SK-N-SH (cell line): ENCODE measurements at regions not wholly inside any gene's neighbourhood (a gene's known extent, or its start where the extent isn't known, plus 50 kb on each side); places are given as distances from the start of the nearest gene placed in this dataset.

Source experiments
- CHD2 ChIP-seq: fragments of 150-350 bp; IDR thresholded peaks from 2 replicates; pipeline ENCODE4 v1.6.1; 2018; ENCODE audit warnings: low read length; ENCODE audit not compliant: partially characterized antibody
- CTCF ChIP-seq: fragments of 200-600 bp; sonication (generic); IDR thresholded peaks from 2 replicates; pipeline ENCODE4 v1.6.1; 2017; ENCODE audit warnings: antibody characterized with exemption, mild to moderate bottlenecking, moderate library complexity
- EP300 ChIP-seq, 2 experiments: IDR thresholded peaks; 2 replicates each; pipeline versions ENCODE4 v1.4.0 to v1.6.1; 2012; ENCODE audit warnings: borderline replicate concordance in 1 of 2, low read depth in 1 of 2, low read length in 1 of 2
- JUND ChIP-seq: IDR thresholded peaks from 2 replicates; pipeline ENCODE4 v1.4.0; 2012
- MAX ChIP-seq: IDR thresholded peaks from 2 replicates; pipeline ENCODE4 v1.4.0; 2012; ENCODE audit warnings: low read depth
- POLR2AphosphoS5 ChIP-seq: IDR thresholded peaks from 2 replicates; pipeline ENCODE4 v1.6.1; 2012; ENCODE audit warnings: low read depth, low read length
- REST ChIP-seq: IDR thresholded peaks from 2 replicates; pipeline ENCODE4 v1.6.1; 2012; ENCODE audit warnings: mild to moderate bottlenecking, low read depth, low read length, moderate library complexity
- SMC3 ChIP-seq: IDR thresholded peaks from 2 replicates; pipeline ENCODE4 v1.6.1; 2012; ENCODE audit warnings: low read depth, low read length, improper control_type of control experiment
- TEAD4 ChIP-seq: IDR thresholded peaks from 2 replicates; pipeline ENCODE4 v1.4.0; 2012; ENCODE audit warnings: mild to moderate bottlenecking, borderline replicate concordance; ENCODE audit not compliant: insufficient read depth
- USF2 ChIP-seq: fragments of 150-350 bp; IDR thresholded peaks from 2 replicates; pipeline ENCODE4 v1.6.1; 2017; ENCODE audit warnings: antibody characterized with exemption, low read length, low read depth, borderline replicate concordance
- YY1 ChIP-seq: IDR thresholded peaks from 2 replicates; pipeline ENCODE4 v1.4.0; 2012; ENCODE audit warnings: low read depth, mild to moderate bottlenecking

- TF ChIP-seq EP300 (IDR thresholded peaks at IDR 0.05; ENCODE audit: borderline replicate concordance in 1 of 2, low read depth in 1 of 2, low read length in 1 of 2) (no peak), USF2 (no peak), CTCF (no peak), MAX (no peak), POLR2AphosphoS5 (no peak), YY1 (no peak), JUND (no peak), CHD2 (no peak), TEAD4 (no peak), REST (no peak), SMC3 (no peak)
These were observed 119.4 kb downstream of the FAM53A start for GRCh38 chr4:1564535-1565375.
